PC-9 (cell line): ENCODE measurements at regions not wholly inside any gene's neighbourhood (a gene's known extent, or its start where the extent isn't known, plus 50 kb on each side); places are given as distances from the start of the nearest gene placed in this dataset.

Experiments used
- BruUV-seq: library from RNA; stranded (reverse); fragments of 400-500 nt; replicated peaks from 2 replicates; lab custom pipeline; 2021; lab: Mats Ljungman, UMichigan
- CTCF ChIA-PET: fragments of 300-600 bp; sonication (Branson Sonifier 250); formaldehyde crosslinking; loops from one replicate; lab custom pipeline; 2022; ENCODE audit warnings: antibody characterized with exemption; lab: Charles Lee
- POLR2A ChIA-PET: fragments of 300-600 bp; sonication (Branson Sonifier 250); formaldehyde crosslinking; loops from one replicate; lab custom pipeline; 2022; ENCODE audit warnings: antibody characterized with exemption; ENCODE audit not compliant: unreplicated experiment; lab: Charles Lee
- DNase-seq, 2 experiments: peaks; one replicate each; pipeline versions ENCODE4 v3.0.0 to v3.0.0-alpha.2; 2015 to 2022; ENCODE audit warnings: mixed read lengths in 1 of 2
- H2AFZ ChIP-seq: fragments of 200-600 bp; sonication (generic); 2 replicates; pipeline ENCODE4 v1.8.1; 2017; ENCODE audit warnings: antibody characterized with exemption
- H3F3A ChIP-seq: fragments of 200-600 bp; sonication (generic); 2 replicates; pipeline ENCODE4 v1.8.1; 2017; ENCODE audit warnings: antibody characterized with exemption, mild to moderate bottlenecking, low read depth; ENCODE audit not compliant: insufficient read depth
- H3K27ac ChIP-seq: fragments of 200-600 bp; sonication (generic); 2 replicates; pipeline ENCODE4 v1.6.1; 2016; ENCODE audit warnings: mixed run types
- H3K27me3 ChIP-seq: fragments of 200-600 bp; sonication (generic); 2 replicates; pipeline ENCODE4 v1.6.1; 2016; ENCODE audit warnings: low read depth, mixed run types; ENCODE audit not compliant: insufficient read depth
- H3K36me3 ChIP-seq: fragments of 200-600 bp; sonication (generic); 2 replicates; pipeline ENCODE4 v1.6.1; 2016; ENCODE audit warnings: low read depth, mixed run types
- H3K4me1 ChIP-seq: fragments of 200-600 bp; sonication (generic); replicated peaks from 2 replicates; pipeline ENCODE4 v1.6.1; 2016; ENCODE audit warnings: mixed run types; ENCODE audit not compliant: insufficient read depth
- H3K4me2 ChIP-seq: fragments of 200-600 bp; sonication (generic); 2 replicates; pipeline ENCODE4 v1.6.1; 2017; ENCODE audit warnings: mixed run types
- H3K4me3 ChIP-seq: fragments of 200-600 bp; sonication (generic); 2 replicates; pipeline ENCODE4 v1.6.1; 2016; ENCODE audit warnings: mixed run types
- H3K79me2 ChIP-seq: fragments of 200-600 bp; sonication (generic); 2 replicates; pipeline ENCODE4 v1.6.1; 2017; ENCODE audit warnings: low read depth, mixed run types
- H3K9me2 ChIP-seq: fragments of 200-600 bp; sonication (generic); 2 replicates; pipeline ENCODE4 v1.8.1; 2017; ENCODE audit warnings: mild to moderate bottlenecking; ENCODE audit not compliant: insufficient read depth
- H3K9me3 ChIP-seq: fragments of 200-600 bp; sonication (generic); 2 replicates; pipeline ENCODE4 v1.8.1; 2016; ENCODE audit warnings: low read depth; ENCODE audit not compliant: insufficient read depth
- H4K20me1 ChIP-seq: fragments of 200-600 bp; sonication (generic); 2 replicates; pipeline ENCODE4 v1.8.1; 2017; ENCODE audit not compliant: insufficient read depth
- CTCF ChIP-seq: fragments of 200-600 bp; sonication (generic); conservative IDR thresholded peaks from 2 replicates; pipeline ENCODE4 v1.6.1; 2017; ENCODE audit warnings: mixed run types, antibody characterized with exemption, mild to moderate bottlenecking, moderate library complexity
- EZH2 ChIP-seq: fragments of 200-600 bp; sonication (generic); IDR thresholded peaks from 2 replicates; pipeline ENCODE4 v1.8.0; 2017; ENCODE audit warnings: antibody characterized with exemption, low read depth
- intact Hi-C: fragments of 100-400 bp; cut with micrococcal nuclease; formaldehyde crosslinking; loops from one replicate; pipeline ENCODE4 v1.10.0; 2022; ENCODE audit not compliant: unreplicated experiment

- POLR2A ChIA-PET, result no interaction called here
- Histone ChIP-seq H3K4me2 (peak overlapping the region; percentile 24; the same call in 1 of the 2 replicates), H3F3A (no peaks in the 10 kb centered on the region), H3K36me3 (no peaks in the 10 kb centered on the region), H3K27ac (no peak overlapping the region), H3K9me2 (no peaks in the 10 kb centered on the region; the same call in 1 of the 2 replicates), H3K79me2 (no peaks in the 10 kb centered on the region), H3K9me3 (no peaks in the 10 kb centered on the region), H4K20me1 (no peaks in the 10 kb centered on the region), H3K4me3 (no peak overlapping the region), H2AFZ (no peak overlapping the region), H3K4me1 (peaks cover 22% of the 10 kb centered on the region), H3K27me3 (no peaks in the 10 kb centered on the region)
- DNase-seq, result no peak
- TF ChIP-seq CTCF (no peak), EZH2 (no peak)
- intact Hi-C loops, result no loop called here
- CTCF ChIA-PET, result no interaction called here
- BruUV-seq, result no TSS peak
These were observed 526.7 kb upstream of the SETBP1 start for GRCh38 chr18:44153981-44154380.

DNA sequence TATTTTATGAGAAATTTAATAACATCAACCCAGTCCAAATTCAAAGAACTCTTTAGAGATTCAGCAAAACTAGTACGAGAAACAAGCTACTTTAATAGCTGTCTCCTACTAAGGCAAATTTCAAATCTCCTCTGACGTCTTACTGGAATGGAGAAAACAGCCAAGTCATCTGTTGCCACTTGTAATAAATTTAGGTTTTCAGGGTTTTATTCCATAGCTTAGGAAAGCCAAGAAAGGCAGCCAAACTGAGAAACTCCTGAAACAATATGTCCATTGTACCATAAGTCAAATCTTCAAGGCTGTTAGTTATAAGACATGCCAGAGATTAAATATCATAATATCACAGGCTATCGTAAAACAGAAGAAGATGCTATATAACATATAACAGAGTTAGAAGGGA lies 524.6 kb upstream of the SETBP1 start:
- no peaks in the 10 kb centered on the region for H4K20me1 ChIP-seq
- no peaks in the 10 kb centered on the region for H3K27me3 ChIP-seq
- no peaks in the 10 kb centered on the region for H3K36me3 ChIP-seq
- no TSS peak for BruUV-seq
- no peak overlapping the region for H3K4me3 ChIP-seq
- no peaks in the 10 kb centered on the region for H3K9me3 ChIP-seq
- H3F3A ChIP-seq, result no peaks in the 10 kb centered on the region
- TF ChIP-seq EZH2 (no peak), CTCF (no peak)
- POLR2A ChIA-PET, result no interaction called here
- no peaks in the 10 kb centered on the region; the same call in 1 of the 2 replicates for H3K9me2 ChIP-seq
- no peak for DNase-seq
- H3K27ac ChIP-seq, result no peak overlapping the region
- H2AFZ ChIP-seq, result no peak overlapping the region
- CTCF ChIA-PET, result no interaction called here
- no peaks in the 10 kb centered on the region for H3K79me2 ChIP-seq
- H3K4me2 ChIP-seq, result no peak overlapping the region
- 0 out of 2 replicates have a peak, but pooled peaks cover 6% of the 10 kb centered on the region for H3K4me1 ChIP-seq
- intact Hi-C loops, result no loop called here

GRCh38 chr18:44156776-44157335 lies 523.8 kb upstream of the SETBP1 start:
- H3K4me1 ChIP-seq, result 0 out of 2 replicates have a peak, but pooled peaks cover 6% of the 10 kb centered on the region

More at GRCh38 chr18:44156776-44157335, 523.8 kb upstream of the SETBP1 start:
- Histone ChIP-seq H3K79me2 (no peaks in the 10 kb centered on the region), H3K27me3 (no peaks in the 10 kb centered on the region), H2AFZ (no peak overlapping the region), H4K20me1 (no peaks in the 10 kb centered on the region), H3K27ac (no peak overlapping the region), H3K4me2 (no peak overlapping the region), H3K9me2 (no peaks in the 10 kb centered on the region; the same call in 1 of the 2 replicates), H3K4me3 (no peak overlapping the region), H3K9me3 (no peaks in the 10 kb centered on the region), H3K36me3 (no peaks in the 10 kb centered on the region), H3F3A (no peaks in the 10 kb centered on the region)
- no peak for TF ChIP-seq EZH2
- TF ChIP-seq CTCF, result no peak
- no TSS peak for BruUV-seq
- DNase-seq, result no peak
- ChIA-PET POLR2A (no interaction called here), CTCF (no interaction called here)
- intact Hi-C loops, result no loop called here
